ENCODE measurements at regions not wholly inside any gene's neighbourhood (a gene's known extent, or its start where the extent isn't known, plus 50 kb on each side); places are given as distances from the start of the nearest gene placed in this dataset.

DNA sequence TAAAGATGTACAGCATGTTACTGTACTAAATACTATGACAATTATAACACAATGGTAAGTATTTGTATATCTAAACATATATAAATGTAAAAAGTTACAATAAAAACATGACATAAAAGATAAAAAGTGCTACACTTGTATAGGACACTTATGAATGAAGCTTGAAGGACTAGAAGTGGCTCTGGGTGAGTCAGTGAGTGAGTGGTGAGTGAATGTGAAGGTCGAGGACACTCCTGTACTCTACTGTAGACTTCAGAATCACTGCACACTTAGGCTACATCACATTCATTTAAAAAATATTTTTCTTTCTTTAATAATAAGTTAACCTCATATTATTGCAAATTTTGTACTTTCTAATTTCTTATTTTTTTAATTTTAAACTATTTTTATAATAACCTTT lies 1476.7 kb upstream of the CDH8 start:
- TF ChIP-seq CTCF (IDR thresholded peaks at IDR 0.05; ENCODE audit: low read depth, low read length, poor library complexity, severe bottlenecking) (no peak), EZH2phosphoT487 (IDR thresholded peaks at IDR 0.05; ENCODE audit: borderline replicate concordance, low read length) (no peak)

Data from DOHH2 (cell line).